ENCODE measurements at regions not wholly inside any gene's neighbourhood (a gene's known extent, or its start where the extent isn't known, plus 50 kb on each side); places are given as distances from the start of the nearest gene placed in this dataset.

DNA sequence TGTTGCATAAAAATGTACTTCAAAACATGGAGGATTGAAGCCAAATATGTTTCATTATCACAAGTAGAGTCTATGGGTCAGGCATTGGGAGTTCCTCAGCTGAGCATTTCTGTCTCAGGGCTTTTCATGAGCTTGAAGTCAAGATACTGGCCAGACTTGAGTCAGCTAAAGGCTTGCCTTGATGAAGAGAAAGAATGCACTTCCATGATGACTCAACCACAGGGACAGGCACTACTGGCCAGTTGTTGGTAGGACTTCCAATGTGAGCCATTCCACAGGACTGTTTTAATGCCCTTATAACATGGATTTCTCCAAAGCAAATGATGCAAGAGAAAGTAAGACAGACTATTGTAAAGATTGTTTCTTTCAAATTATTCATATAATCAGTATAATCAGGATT is 895.6 kb downstream of the RAB28 start:
- TF ChIP-seq, protein P1, sequence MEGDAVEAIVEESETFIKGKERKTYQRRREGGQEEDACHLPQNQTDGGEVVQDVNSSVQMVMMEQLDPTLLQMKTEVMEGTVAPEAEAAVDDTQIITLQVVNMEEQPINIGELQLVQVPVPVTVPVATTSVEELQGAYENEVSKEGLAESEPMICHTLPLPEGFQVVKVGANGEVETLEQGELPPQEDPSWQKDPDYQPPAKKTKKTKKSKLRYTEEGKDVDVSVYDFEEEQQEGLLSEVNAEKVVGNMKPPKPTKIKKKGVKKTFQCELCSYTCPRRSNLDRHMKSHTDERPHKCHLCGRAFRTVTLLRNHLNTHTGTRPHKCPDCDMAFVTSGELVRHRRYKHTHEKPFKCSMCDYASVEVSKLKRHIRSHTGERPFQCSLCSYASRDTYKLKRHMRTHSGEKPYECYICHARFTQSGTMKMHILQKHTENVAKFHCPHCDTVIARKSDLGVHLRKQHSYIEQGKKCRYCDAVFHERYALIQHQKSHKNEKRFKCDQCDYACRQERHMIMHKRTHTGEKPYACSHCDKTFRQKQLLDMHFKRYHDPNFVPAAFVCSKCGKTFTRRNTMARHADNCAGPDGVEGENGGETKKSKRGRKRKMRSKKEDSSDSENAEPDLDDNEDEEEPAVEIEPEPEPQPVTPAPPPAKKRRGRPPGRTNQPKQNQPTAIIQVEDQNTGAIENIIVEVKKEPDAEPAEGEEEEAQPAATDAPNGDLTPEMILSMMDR (IDR thresholded peaks at IDR 0.05): no peak
- TF ChIP-seq RAD21 (conservative IDR thresholded peaks at IDR 0.05 in 1 of 2, IDR thresholded peaks at IDR 0.05 in 1 of 2) (no peak), MAZ (IDR thresholded peaks at IDR 0.05; ENCODE audit: borderline replicate concordance, low read depth, low read length) (no peak), JUN (IDR thresholded peaks at IDR 0.05) (no peak), BHLHE40 (IDR thresholded peaks at IDR 0.05; ENCODE audit: low read depth, low read length) (no peak), GATA3 (IDR thresholded peaks at IDR 0.05; ENCODE audit: borderline replicate concordance) (no peak), CBX8 (IDR thresholded peaks at IDR 0.05) (no peak), POLR2A (IDR thresholded peaks at IDR 0.05; ENCODE audit: low read length) (no peak)
